Activated T-helper 17 cell treated with anti-CD3 and anti-CD28 coated beads, Interleukin-2, amount 50 U/mL, for 72 hours (primary cell): ENCODE measurements at regions not wholly inside any gene's neighbourhood (a gene's known extent, or its start where the extent isn't known, plus 50 kb on each side); places are given as distances from the start of the nearest gene placed in this dataset.
A peak's percentile ranks its signal among the peaks of the same experiment; 100 is the strongest.

Experiments used
- ATAC-seq: fragments of 150-1000 bp; cut with Tn5 transposase; replicated peaks from 2 replicates; pipeline ENCODE4 v1.10.0; 2021; ENCODE audit warnings: mild to moderate bottlenecking, moderate library complexity
- H3K27ac Mint-ChIP-seq: one replicate; pipeline ENCODE4 v1.8.0; 2022; ENCODE audit warnings: mixed read lengths
- H3K27me3 Mint-ChIP-seq: one replicate; pipeline ENCODE4 v1.8.0; 2022; ENCODE audit warnings: mixed read lengths
- H3K36me3 Mint-ChIP-seq: one replicate; pipeline ENCODE4 v1.8.0; 2022; ENCODE audit warnings: low read depth, mild to moderate bottlenecking, mixed read lengths
- H3K4me1 Mint-ChIP-seq: one replicate; pipeline ENCODE4 v1.8.0; 2022; ENCODE audit warnings: mixed read lengths
- H3K4me3 Mint-ChIP-seq: one replicate; pipeline ENCODE4 v1.8.0; 2022; ENCODE audit warnings: mild to moderate bottlenecking, mixed read lengths
- H3K9me3 Mint-ChIP-seq: one replicate; pipeline ENCODE4 v1.8.0; 2022; ENCODE audit warnings: mixed read lengths

DNA sequence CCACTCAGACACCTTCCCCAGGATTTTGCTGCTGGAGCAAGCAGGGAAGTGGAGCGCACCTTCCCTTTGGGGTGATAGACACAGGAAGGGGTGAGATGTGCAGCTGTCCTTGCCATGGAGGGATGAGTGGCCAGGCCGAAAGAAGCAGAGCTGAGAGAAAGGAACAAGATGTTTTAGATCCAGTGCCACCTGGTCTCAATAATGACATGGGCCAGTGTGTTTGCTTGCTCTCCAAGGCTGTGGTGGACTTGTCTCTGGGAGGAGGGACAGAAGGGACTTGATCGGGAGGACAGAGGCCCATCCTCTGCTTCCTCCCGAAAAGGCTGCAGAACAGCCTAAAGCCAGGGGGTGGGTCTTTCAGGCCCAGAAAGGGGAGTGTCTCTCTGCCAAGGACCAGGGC, 61.7 kb upstream of the CCDC167 start:
- no peak for ATAC-seq
- Mint-ChIP-seq H3K4me3 (no peak overlapping the region), H3K27ac (no peak overlapping the region), H3K36me3 (no peaks in the 10 kb centered on the region), H3K4me1 (peaks cover 12% of the 10 kb centered on the region), H3K27me3 (no peaks in the 10 kb centered on the region), H3K9me3 (no peaks in the 10 kb centered on the region)

DNA sequence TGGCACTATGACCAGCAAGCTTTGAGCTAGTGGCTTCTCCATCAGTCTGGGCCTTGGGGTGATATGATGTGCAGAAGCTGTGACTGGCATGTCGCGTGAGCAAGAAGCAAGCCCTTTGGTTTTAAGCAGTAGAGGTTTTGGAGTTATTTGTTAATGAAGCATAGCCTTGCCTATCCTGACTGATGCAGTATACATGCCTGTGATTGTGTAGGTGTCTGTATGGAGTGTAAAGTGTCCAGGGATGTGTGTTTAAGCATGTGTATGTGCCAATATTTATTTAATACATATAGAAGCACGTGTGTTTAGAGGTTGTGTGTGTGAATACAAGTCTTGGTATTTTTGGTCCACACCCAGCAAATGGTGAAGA, 61.0 kb upstream of the CCDC167 start:
- ATAC-seq = no peak
- Mint-ChIP-seq H3K4me1 (peaks cover 12% of the 10 kb centered on the region), H3K9me3 (no peaks in the 10 kb centered on the region), H3K4me3 (no peak overlapping the region), H3K27me3 (no peaks in the 10 kb centered on the region), H3K36me3 (no peaks in the 10 kb centered on the region), H3K27ac (no peak overlapping the region)

- Mint-ChIP-seq H3K4me3 (no peak overlapping the region), H3K4me1 (peaks cover 17% of the 10 kb centered on the region), H3K27me3 (no peaks in the 10 kb centered on the region), H3K36me3 (no peaks in the 10 kb centered on the region), H3K27ac (peak overlapping the region; percentile 85), H3K9me3 (no peaks in the 10 kb centered on the region)
- ATAC-seq = no peak
Measured at GRCh38 chr6:37559501-37559900, 59.8 kb upstream of the CCDC167 start.

GRCh38 chr6:37559050-37559449, 59.4 kb upstream of the CCDC167 start:
- no peaks in the 10 kb centered on the region for H3K36me3 Mint-ChIP-seq
- no peaks in the 10 kb centered on the region for H3K27me3 Mint-ChIP-seq
- peaks cover 17% of the 10 kb centered on the region for H3K4me1 Mint-ChIP-seq
- peak overlapping the region; percentile 85 for H3K27ac Mint-ChIP-seq
- no peak overlapping the region for H3K4me3 Mint-ChIP-seq
- no peaks in the 10 kb centered on the region for H3K9me3 Mint-ChIP-seq
- ATAC-seq = no peak

GRCh38 chr6:37558646-37559045, 59.0 kb upstream of the CCDC167 start:
- H3K36me3 Mint-ChIP-seq = no peaks in the 10 kb centered on the region
- H3K4me3 Mint-ChIP-seq = no peak overlapping the region
- H3K27ac Mint-ChIP-seq = peak overlapping the region; percentile 85
- H3K4me1 Mint-ChIP-seq = peaks cover 21% of the 10 kb centered on the region
- no peaks in the 10 kb centered on the region for H3K9me3 Mint-ChIP-seq
- H3K27me3 Mint-ChIP-seq = no peaks in the 10 kb centered on the region
- ATAC-seq = no peak

GRCh38 chr6:37558168-37558567, 58.5 kb upstream of the CCDC167 start:
- Mint-ChIP-seq H3K4me3 (no peak overlapping the region), H3K27me3 (no peaks in the 10 kb centered on the region), H3K36me3 (no peaks in the 10 kb centered on the region), H3K27ac (no peak overlapping the region), H3K4me1 (peaks cover 26% of the 10 kb centered on the region), H3K9me3 (no peaks in the 10 kb centered on the region)
- no peak for ATAC-seq

- Mint-ChIP-seq H3K4me3 (no peak overlapping the region), H3K27ac (peak overlapping the region; percentile 39), H3K27me3 (no peaks in the 10 kb centered on the region), H3K36me3 (no peaks in the 10 kb centered on the region), H3K4me1 (peaks cover 26% of the 10 kb centered on the region), H3K9me3 (no peaks in the 10 kb centered on the region)
- ATAC-seq = no peak
Measured at GRCh38 chr6:37557645-37558114, 58.0 kb upstream of the CCDC167 start.

DNA sequence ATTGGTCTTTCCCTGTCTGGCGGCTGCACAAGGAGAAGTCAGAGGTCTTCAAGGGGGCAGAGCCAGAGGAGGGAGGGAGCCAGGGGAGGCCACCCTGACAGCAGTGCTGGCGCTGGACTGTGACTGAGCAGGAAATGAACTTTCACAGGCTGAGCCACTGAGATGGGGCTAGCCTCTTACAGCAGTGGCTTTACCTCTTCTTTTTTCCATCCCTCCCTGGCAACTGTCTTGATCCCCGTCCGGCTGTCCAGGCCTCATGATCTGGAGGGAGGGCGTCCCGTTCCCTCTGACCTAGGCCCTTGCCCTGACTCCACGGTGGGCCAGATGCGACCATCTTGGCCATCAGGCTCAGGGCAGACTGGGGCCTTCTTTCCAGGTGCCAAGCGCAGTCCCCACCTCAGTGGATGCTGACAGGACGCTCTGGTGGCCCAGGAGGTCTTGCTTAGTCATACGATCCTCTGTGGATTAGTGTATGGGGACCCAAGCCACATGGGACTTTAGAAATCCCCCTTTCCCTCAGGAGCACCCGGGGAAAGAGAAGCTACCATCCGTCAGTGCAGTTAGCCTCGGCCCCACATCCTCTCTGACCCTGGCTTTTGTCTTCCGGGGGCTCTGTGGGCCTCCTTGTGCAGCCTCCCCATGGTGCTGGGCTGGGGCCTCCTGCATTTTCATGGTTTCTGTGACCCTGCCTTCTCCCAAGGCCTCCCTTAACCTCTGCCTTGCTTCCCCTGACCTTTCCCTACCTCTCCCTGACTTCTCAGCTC, 57.4 kb upstream of the CCDC167 start:
- no peaks in the 10 kb centered on the region for H3K36me3 Mint-ChIP-seq
- H3K4me3 Mint-ChIP-seq = no peak overlapping the region
- ATAC-seq = no peak
- peaks cover 26% of the 10 kb centered on the region for H3K4me1 Mint-ChIP-seq
- H3K27ac Mint-ChIP-seq = peak overlapping the region; percentile 39
- no peaks in the 10 kb centered on the region for H3K9me3 Mint-ChIP-seq
- no peaks in the 10 kb centered on the region for H3K27me3 Mint-ChIP-seq

DNA sequence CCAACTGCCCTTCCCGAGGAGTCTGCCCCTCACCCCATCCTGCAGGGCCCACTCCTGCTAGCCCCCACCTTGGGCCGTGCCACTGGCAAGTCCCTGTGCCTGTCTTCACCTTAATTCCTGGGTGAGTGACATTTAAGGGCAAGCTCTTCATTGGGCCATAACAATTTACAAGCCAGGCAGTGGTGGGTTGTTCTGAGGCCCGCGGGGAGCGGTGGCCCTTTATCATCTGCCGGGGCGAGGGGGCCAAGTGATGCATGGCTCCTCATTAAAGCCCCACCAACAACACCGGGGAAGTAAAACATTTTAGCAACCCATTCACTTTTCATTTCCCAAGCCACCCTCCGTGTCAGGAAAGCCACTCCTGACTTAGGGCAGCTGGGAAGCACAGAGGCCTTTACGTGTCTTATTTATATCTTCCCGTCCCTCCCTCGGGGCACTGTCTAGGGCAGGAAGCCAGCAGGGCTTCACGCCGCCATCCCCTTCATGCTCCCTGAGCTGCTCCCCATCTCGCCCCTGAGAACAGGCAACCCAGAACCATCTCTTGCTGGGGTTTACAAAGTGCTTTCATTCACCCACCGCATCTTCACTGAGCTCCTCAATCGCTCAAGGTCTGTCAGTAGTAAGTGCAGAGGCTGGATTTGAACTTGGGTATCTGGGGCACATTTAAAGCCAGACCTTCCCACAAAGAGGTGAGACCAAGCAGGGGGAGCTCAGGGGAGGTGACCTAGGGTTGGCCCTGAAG, 55.5 kb upstream of the CCDC167 start:
- Mint-ChIP-seq H3K9me3 (no peaks in the 10 kb centered on the region), H3K4me1 (peaks cover 26% of the 10 kb centered on the region), H3K27ac (peak overlapping the region; percentile 56), H3K4me3 (no peak overlapping the region), H3K27me3 (no peaks in the 10 kb centered on the region), H3K36me3 (no peaks in the 10 kb centered on the region)
- ATAC-seq = no peak

DNA sequence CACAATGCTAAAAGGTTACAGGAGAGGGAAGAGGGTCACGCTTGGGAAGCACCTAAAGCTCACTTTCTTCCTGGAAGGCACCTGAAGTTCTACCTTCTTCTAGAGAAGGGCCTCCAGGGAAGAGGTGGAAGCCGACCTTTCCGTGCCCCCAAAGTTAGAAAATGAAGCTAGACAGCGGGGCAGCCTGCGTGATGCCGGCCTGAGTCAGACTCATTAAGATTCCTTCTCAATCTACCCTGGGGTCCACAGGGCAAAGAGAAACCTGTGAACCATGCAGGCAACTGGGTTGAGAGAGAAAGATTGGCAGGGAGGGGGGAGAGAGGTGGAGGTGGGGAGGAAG, 54.8 kb upstream of the CCDC167 start:
- H3K4me1 Mint-ChIP-seq = peaks cover 21% of the 10 kb centered on the region
- H3K36me3 Mint-ChIP-seq = no peaks in the 10 kb centered on the region
- H3K4me3 Mint-ChIP-seq = peak overlapping the region; percentile 52
- H3K27ac Mint-ChIP-seq = peak overlapping the region; percentile 53
- ATAC-seq = no peak
- no peaks in the 10 kb centered on the region for H3K9me3 Mint-ChIP-seq
- H3K27me3 Mint-ChIP-seq = no peaks in the 10 kb centered on the region

DNA sequence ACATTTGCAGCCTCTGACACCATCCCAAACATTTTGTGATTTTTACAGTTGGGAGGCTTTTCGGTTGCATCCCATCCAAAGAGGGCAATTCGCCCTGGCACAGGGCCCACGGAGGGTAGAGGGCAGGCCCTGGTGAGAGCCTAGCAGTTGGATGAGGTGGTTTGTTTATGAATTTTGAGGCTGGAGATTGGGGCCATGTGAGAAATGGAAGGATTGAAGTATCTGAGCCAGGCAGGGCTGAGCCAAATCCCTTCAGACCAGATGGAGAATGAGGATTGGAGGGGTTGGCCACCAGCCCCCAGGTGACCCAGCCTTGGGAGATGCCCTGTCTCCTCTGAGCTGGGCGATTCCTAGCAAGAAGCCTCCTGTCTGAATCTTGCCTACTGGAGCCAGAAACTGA, 52.6 kb upstream of the CCDC167 start:
- Mint-ChIP-seq H3K36me3 (no peaks in the 10 kb centered on the region), H3K9me3 (no peaks in the 10 kb centered on the region), H3K4me3 (no peak overlapping the region), H3K4me1 (peaks cover 18% of the 10 kb centered on the region), H3K27ac (no peak overlapping the region), H3K27me3 (no peaks in the 10 kb centered on the region)
- ATAC-seq = no peak

- ATAC-seq = no peak
- Mint-ChIP-seq H3K27me3 (no peaks in the 10 kb centered on the region), H3K9me3 (no peaks in the 10 kb centered on the region), H3K36me3 (no peaks in the 10 kb centered on the region), H3K27ac (no peak overlapping the region), H3K4me3 (no peak overlapping the region), H3K4me1 (peaks cover 18% of the 10 kb centered on the region)
Measured at GRCh38 chr6:37551867-37552266, 52.2 kb upstream of the CCDC167 start.

DNA sequence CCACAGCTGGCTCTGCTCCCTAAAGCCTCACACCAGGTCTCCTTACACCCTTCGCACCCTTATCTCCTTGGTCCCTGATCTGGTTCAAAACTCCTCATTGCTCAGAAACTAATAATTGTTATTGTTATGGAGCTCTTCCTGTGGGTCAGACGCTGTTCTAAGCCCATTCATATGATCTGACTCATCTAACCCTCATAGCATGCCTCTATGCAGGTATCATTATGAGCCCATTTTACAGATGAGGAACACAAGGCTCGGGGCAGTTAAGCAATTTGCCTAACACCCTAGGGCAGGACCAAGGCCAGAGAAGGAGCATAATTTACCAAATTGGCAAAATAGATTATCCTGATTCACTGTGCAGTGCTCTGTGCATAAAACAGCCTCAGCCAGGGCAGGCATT, 51.8 kb upstream of the CCDC167 start:
- no peak overlapping the region for H3K27ac Mint-ChIP-seq
- H3K9me3 Mint-ChIP-seq = no peaks in the 10 kb centered on the region

DNA sequence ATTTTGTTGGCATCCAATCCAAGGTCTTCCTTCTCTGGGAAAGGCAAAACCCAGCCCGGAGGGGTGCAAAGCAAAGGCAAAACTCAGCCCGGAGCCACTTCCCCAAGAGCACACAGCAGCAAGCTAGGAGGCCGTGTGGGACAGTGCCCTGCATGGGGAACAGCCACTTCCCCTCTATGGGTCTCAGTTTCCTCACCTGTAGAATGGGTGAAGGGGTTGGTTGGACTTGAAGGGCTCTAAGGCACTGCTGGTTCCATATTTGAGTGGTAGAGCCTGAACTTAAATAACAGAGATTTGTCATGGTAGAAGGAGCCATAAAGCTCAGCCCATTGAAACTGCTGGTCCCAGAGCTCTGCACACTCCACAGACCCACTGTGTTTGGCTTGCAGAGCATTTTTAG, 51.3 kb upstream of the CCDC167 start:
- no peak overlapping the region for H3K4me3 Mint-ChIP-seq
- H3K36me3 Mint-ChIP-seq = no peaks in the 10 kb centered on the region
- H3K4me1 Mint-ChIP-seq = peaks cover 18% of the 10 kb centered on the region
- no peaks in the 10 kb centered on the region for H3K27me3 Mint-ChIP-seq
- H3K27ac Mint-ChIP-seq = no peak overlapping the region
- H3K9me3 Mint-ChIP-seq = no peaks in the 10 kb centered on the region
- no peak for ATAC-seq

More for the DNA sequence above, 51.8 kb upstream of the CCDC167 start:
- peaks cover 18% of the 10 kb centered on the region for H3K4me1 Mint-ChIP-seq
- H3K4me3 Mint-ChIP-seq = no peak overlapping the region
- H3K36me3 Mint-ChIP-seq = no peaks in the 10 kb centered on the region
- H3K27me3 Mint-ChIP-seq = no peaks in the 10 kb centered on the region
- no peak for ATAC-seq

- Mint-ChIP-seq H3K4me1 (peaks cover 15% of the 10 kb centered on the region), H3K36me3 (no peaks in the 10 kb centered on the region), H3K27ac (no peak overlapping the region), H3K9me3 (no peaks in the 10 kb centered on the region), H3K4me3 (no peak overlapping the region), H3K27me3 (no peaks in the 10 kb centered on the region)
- no peak for ATAC-seq
Measured at GRCh38 chr6:37550191-37550831, 50.6 kb upstream of the CCDC167 start.
